ENCODE measurements at regions not wholly inside any gene's neighbourhood (a gene's known extent, or its start where the extent isn't known, plus 50 kb on each side); places are given as distances from the start of the nearest gene placed in this dataset.

GRCh38 chr3:191005790-191006189 is 143.3 kb upstream of the GMNC start:
- Histone ChIP-seq H2BK20ac (ENCODE audit: low read depth, low read length, poor library complexity, severe bottlenecking) (no peak overlapping the region), H2AFZ (ENCODE audit: low read length) (no peak overlapping the region), H4K20me1 (ENCODE audit: control insufficient read depth, insufficient read depth, insufficient read length) (no peaks in the 10 kb centered on the region), H2BK120ac (ENCODE audit: low read depth, low read length, poor library complexity, severe bottlenecking) (no peak overlapping the region), H4K8ac (replicated peaks; ENCODE audit: insufficient read length, low read depth, low read length) (no peak overlapping the region), H2BK12ac (ENCODE audit: insufficient read length, low read depth, low read length) (no peak overlapping the region), H3K79me1 (ENCODE audit: insufficient read depth, low read depth, low read length, poor library complexity, severe bottlenecking) (no peaks in the 10 kb centered on the region), H3K23me2 (ENCODE audit: insufficient read length, low read depth, low read length, poor library complexity, severe bottlenecking) (no peaks in the 10 kb centered on the region), H2AK5ac (ENCODE audit: insufficient read length, low read length) (no peak overlapping the region), H3K4me1 (ENCODE audit: insufficient read depth, low read length) (no peaks in the 10 kb centered on the region), H3K9ac (ENCODE audit: extremely low read depth, insufficient read length, low read length) (no peak overlapping the region), H3K4me2 (ENCODE audit: insufficient read depth, insufficient read length, low read length) (no peak overlapping the region), H3T11ph (ENCODE audit: low read length) (no peak overlapping the region), H4K91ac (ENCODE audit: insufficient read length, low read depth, low read length) (no peak overlapping the region), H3K18ac (ENCODE audit: insufficient read length, low read depth, low read length) (no peak overlapping the region), H3K14ac (ENCODE audit: insufficient read depth, low read length) (no peak overlapping the region), H3K27ac (ENCODE audit: insufficient read length, low read depth, low read length) (no peak overlapping the region), H2BK5ac (ENCODE audit: insufficient read length, low read length) (no peak overlapping the region), H3K4ac (ENCODE audit: low read depth, low read length) (no peak overlapping the region), H4K5ac (ENCODE audit: insufficient read length, low read depth, low read length) (no peak overlapping the region), H3K23ac (ENCODE audit: insufficient read length, low read depth, low read length) (no peak overlapping the region), H3K27me3 (ENCODE audit: insufficient read depth, low read length) (no peaks in the 10 kb centered on the region), H2BK15ac (ENCODE audit: low read depth, low read length) (no peak overlapping the region), H3K79me2 (ENCODE audit: insufficient read depth, low read length) (no peaks in the 10 kb centered on the region), H3K56ac (ENCODE audit: insufficient read length, low read depth, low read length) (no peak overlapping the region), H3K9me3 (ENCODE audit: control insufficient read depth, low read depth, low read length) (no peaks in the 10 kb centered on the region)
- Mint-ChIP-seq H3K36me3 (ENCODE audit: insufficient read depth in 1 of 3, low read depth in 3 of 3) (no peaks in the 10 kb centered on the region), H3K4me1 (peaks cover 13 to 15% of the 10 kb centered on the region in 2 experiments), H3K4me3 (no peak overlapping the region), H3K27ac (peak overlapping the region; percentile 1 to 90 (median 46); a peak in 6 of 7 replicates), H3K9me3 (no peaks in the 10 kb centered on the region; a peak in 3 of 5 replicates), H3K27me3 (ENCODE audit: low read depth) (no peaks in the 10 kb centered on the region)
- WGBS (ENCODE audit: extremely low coverage, insufficient read length, low lambda C conversion rate) = no CpG with 5 or more reads among the region's 3 CpGs
- TF ChIP-seq, protein P1, sequence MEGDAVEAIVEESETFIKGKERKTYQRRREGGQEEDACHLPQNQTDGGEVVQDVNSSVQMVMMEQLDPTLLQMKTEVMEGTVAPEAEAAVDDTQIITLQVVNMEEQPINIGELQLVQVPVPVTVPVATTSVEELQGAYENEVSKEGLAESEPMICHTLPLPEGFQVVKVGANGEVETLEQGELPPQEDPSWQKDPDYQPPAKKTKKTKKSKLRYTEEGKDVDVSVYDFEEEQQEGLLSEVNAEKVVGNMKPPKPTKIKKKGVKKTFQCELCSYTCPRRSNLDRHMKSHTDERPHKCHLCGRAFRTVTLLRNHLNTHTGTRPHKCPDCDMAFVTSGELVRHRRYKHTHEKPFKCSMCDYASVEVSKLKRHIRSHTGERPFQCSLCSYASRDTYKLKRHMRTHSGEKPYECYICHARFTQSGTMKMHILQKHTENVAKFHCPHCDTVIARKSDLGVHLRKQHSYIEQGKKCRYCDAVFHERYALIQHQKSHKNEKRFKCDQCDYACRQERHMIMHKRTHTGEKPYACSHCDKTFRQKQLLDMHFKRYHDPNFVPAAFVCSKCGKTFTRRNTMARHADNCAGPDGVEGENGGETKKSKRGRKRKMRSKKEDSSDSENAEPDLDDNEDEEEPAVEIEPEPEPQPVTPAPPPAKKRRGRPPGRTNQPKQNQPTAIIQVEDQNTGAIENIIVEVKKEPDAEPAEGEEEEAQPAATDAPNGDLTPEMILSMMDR (conservative IDR thresholded peaks at IDR 0.05) = no peak
- peak; percentile 39 for DNase-seq

Measured in H9 (cell line).